ENCODE measurements at regions not wholly inside any gene's neighbourhood (a gene's known extent, or its start where the extent isn't known, plus 50 kb on each side); places are given as distances from the start of the nearest gene placed in this dataset.
A peak's percentile ranks its signal among the peaks of the same experiment; 100 is the strongest.

- no peak for TF ChIP-seq EZH2phosphoT487 (IDR thresholded peaks at IDR 0.05; ENCODE audit: unreplicated experiment)
- no peak for TF ChIP-seq JUNB (IDR thresholded peaks at IDR 0.05; ENCODE audit: unreplicated experiment)
- TF ChIP-seq, protein P1, sequence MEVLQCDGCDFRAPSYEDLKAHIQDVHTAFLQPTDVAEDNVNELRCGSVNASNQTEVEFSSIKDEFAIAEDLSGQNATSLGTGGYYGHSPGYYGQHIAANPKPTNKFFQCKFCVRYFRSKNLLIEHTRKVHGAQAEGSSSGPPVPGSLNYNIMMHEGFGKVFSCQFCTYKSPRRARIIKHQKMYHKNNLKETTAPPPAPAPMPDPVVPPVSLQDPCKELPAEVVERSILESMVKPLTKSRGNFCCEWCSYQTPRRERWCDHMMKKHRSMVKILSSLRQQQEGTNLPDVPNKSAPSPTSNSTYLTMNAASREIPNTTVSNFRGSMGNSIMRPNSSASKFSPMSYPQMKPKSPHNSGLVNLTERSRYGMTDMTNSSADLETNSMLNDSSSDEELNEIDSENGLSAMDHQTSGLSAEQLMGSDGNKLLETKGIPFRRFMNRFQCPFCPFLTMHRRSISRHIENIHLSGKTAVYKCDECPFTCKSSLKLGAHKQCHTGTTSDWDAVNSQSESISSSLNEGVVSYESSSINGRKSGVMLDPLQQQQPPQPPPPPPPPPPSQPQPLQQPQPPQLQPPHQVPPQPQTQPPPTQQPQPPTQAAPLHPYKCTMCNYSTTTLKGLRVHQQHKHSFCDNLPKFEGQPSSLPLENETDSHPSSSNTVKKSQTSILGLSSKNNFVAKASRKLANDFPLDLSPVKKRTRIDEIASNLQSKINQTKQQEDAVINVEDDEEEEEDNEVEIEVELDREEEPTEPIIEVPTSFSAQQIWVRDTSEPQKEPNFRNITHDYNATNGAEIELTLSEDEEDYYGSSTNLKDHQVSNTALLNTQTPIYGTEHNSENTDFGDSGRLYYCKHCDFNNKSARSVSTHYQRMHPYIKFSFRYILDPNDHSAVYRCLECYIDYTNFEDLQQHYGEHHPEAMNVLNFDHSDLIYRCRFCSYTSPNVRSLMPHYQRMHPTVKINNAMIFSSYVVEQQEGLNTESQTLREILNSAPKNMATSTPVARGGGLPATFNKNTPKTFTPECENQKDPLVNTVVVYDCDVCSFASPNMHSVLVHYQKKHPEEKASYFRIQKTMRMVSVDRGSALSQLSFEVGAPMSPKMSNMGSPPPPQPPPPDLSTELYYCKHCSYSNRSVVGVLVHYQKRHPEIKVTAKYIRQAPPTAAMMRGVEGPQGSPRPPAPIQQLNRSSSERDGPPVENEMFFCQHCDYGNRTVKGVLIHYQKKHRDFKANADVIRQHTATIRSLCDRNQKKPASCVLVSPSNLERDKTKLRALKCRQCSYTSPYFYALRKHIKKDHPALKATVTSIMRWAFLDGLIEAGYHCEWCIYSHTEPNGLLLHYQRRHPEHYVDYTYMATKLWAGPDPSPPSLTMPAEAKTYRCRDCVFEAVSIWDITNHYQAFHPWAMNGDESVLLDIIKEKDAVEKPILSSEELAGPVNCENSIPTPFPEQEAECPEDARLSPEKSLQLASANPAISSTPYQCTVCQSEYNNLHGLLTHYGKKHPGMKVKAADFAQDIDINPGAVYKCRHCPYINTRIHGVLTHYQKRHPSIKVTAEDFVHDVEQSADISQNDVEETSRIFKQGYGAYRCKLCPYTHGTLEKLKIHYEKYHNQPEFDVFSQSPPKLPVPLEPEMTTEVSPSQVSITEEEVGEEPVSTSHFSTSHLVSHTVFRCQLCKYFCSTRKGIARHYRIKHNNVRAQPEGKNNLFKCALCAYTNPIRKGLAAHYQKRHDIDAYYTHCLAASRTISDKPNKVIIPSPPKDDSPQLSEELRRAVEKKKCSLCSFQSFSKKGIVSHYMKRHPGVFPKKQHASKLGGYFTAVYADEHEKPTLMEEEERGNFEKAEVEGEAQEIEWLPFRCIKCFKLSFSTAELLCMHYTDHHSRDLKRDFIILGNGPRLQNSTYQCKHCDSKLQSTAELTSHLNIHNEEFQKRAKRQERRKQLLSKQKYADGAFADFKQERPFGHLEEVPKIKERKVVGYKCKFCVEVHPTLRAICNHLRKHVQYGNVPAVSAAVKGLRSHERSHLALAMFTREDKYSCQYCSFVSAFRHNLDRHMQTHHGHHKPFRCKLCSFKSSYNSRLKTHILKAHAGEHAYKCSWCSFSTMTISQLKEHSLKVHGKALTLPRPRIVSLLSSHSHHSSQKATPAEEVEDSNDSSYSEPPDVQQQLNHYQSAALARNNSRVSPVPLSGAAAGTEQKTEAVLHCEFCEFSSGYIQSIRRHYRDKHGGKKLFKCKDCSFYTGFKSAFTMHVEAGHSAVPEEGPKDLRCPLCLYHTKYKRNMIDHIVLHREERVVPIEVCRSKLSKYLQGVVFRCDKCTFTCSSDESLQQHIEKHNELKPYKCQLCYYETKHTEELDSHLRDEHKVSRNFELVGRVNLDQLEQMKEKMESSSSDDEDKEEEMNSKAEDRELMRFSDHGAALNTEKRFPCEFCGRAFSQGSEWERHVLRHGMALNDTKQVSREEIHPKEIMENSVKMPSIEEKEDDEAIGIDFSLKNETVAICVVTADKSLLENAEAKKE (CRISPR knock-in tag; IDR thresholded peaks at IDR 0.05), result no peak
Observed at GRCh38 chr13:81247711-81248110, 906.8 kb upstream of the SPRY2 start (continued).

DNA sequence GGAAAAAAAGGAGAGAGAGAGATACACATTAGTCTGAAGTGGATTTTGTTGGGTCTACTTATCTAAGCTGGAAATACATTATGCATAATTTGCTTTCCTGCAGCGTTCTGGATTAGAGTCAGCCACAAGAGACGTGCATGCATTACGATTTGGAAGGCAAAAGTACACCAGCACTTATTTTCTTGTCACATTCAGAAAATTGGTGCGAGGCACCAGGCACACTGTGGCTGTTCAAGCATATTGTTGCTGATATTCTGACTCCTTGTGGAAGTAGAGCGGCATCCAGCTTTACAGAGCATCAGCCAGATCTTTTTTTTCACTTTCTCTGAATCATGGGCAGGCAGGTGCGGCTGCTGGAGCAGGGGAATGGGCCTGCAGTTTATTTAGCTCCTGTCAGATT lies 905.6 kb upstream of the SPRY2 start:
- Mint-ChIP-seq H3K9me3 (no peaks in the 10 kb centered on the region), H3K4me3 (no peak overlapping the region), H3K4me1 (no peaks in the 10 kb centered on the region), H3K36me3 (ENCODE audit: low read depth) (no peaks in the 10 kb centered on the region), H3K27ac (no peak overlapping the region), H3K27me3 (ENCODE audit: insufficient read depth, low read depth, poor library complexity) (no peaks in the 10 kb centered on the region)
- Histone ChIP-seq H3K4me1 (ENCODE audit: insufficient read depth) (no peaks in the 10 kb centered on the region), H3K36me3 (ENCODE audit: insufficient read depth) (no peaks in the 10 kb centered on the region), H3K4me3 (no peak overlapping the region), H2AFZ (peak overlapping the region; percentile 61; the same call in 1 of the 2 replicates), H3K4me2 (no peak overlapping the region), H3K79me2 (replicated peaks; ENCODE audit: insufficient read depth) (no peaks in the 10 kb centered on the region), H3F3A (replicated peaks; ENCODE audit: low read depth) (no peaks in the 10 kb centered on the region), H3K27me3 (ENCODE audit: insufficient read depth) (no peaks in the 10 kb centered on the region), H3K27ac (ENCODE audit: low read depth) (no peak overlapping the region), H3K9me2 (ENCODE audit: insufficient read depth) (peaks cover 3% of the 10 kb centered on the region), H4K20me1 (replicated peaks; ENCODE audit: insufficient read depth) (no peaks in the 10 kb centered on the region)
- DNase-seq (ENCODE audit: low spot score) (no peak), ATAC-seq (no peak)
- TF ChIP-seq, protein P1 (CRISPR knock-in tag; IDR thresholded peaks at IDR 0.05), result no peak
- TF ChIP-seq EZH2 (IDR thresholded peaks at IDR 0.05; ENCODE audit: low read depth, unreplicated experiment), result no peak
- TF ChIP-seq ZNF114 (CRISPR knock-in tag; IDR thresholded peaks at IDR 0.05), result no peak
- no peak for TF ChIP-seq NANOG (IDR thresholded peaks at IDR 0.05; ENCODE audit: borderline replicate concordance)
- TF ChIP-seq ZNF331 (CRISPR knock-in tag; IDR thresholded peaks at IDR 0.05; ENCODE audit: low read depth), result no peak
